ENCODE measurements at regions not wholly inside any gene's neighbourhood (a gene's known extent, or its start where the extent isn't known, plus 50 kb on each side); places are given as distances from the start of the nearest gene placed in this dataset.

DNA sequence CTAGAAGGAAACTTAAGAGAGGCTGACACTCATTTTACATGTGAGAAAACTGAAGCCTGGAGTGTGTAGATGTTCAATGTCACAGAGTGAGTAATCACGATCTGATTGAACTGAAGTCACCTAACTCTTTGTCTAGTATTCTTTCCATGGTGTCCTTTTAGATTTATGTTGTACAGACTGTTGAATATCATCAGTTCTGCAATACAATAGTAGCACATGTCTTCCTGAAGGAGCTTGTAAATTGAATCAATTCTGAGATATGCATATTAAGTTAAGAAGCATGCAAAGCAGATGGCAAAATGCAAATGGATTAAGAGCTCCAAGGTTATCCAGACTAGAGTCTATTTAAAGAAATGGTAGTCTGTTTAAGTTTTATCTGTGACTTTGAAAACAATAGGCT is 484.9 kb upstream of the CRIM1 start:
- DNase-seq, result no peak
- H3K36me3 Mint-ChIP-seq, result no peaks in the 10 kb centered on the region
- TF ChIP-seq, protein P1, sequence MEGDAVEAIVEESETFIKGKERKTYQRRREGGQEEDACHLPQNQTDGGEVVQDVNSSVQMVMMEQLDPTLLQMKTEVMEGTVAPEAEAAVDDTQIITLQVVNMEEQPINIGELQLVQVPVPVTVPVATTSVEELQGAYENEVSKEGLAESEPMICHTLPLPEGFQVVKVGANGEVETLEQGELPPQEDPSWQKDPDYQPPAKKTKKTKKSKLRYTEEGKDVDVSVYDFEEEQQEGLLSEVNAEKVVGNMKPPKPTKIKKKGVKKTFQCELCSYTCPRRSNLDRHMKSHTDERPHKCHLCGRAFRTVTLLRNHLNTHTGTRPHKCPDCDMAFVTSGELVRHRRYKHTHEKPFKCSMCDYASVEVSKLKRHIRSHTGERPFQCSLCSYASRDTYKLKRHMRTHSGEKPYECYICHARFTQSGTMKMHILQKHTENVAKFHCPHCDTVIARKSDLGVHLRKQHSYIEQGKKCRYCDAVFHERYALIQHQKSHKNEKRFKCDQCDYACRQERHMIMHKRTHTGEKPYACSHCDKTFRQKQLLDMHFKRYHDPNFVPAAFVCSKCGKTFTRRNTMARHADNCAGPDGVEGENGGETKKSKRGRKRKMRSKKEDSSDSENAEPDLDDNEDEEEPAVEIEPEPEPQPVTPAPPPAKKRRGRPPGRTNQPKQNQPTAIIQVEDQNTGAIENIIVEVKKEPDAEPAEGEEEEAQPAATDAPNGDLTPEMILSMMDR (IDR thresholded peaks at IDR 0.05), result no peak
- no peaks in the 10 kb centered on the region for H3K27me3 ChIP-seq (ENCODE audit: control insufficient read depth in 2 of 2, insufficient read depth in 2 of 2, low read length in 2 of 2)
- H3K4me2 ChIP-seq (replicated peaks; ENCODE audit: extremely low read depth, low read length, poor library complexity, severe bottlenecking), result no peak overlapping the region
- H3K4me3 ChIP-seq (replicated peaks in 1 of 3; ENCODE audit: low read depth in 2 of 3, low read length in 3 of 3), result no peak overlapping the region
- no CpG with 5 or more reads among the region's 1 CpG for WGBS (ENCODE audit: insufficient coverage)
- no peaks in the 10 kb centered on the region for H3K4me1 ChIP-seq (ENCODE audit: control insufficient read depth in 1 of 2, insufficient read depth in 2 of 2, low read length in 2 of 2)
- no peaks in the 10 kb centered on the region for H3K9me3 Mint-ChIP-seq
- no peaks in the 10 kb centered on the region for H3K4me1 Mint-ChIP-seq
- H3K27ac ChIP-seq (ENCODE audit: low read depth in 1 of 2, low read length in 2 of 2), result no peak overlapping the region
- no peaks in the 10 kb centered on the region for H4K20me1 ChIP-seq (ENCODE audit: insufficient read depth, low read length)
- no peaks in the 10 kb centered on the region for H3K9me3 ChIP-seq (replicated peaks in 1 of 2; ENCODE audit: control insufficient read depth in 1 of 2, insufficient read depth in 1 of 2, low read length in 2 of 2)
- no peak overlapping the region for H3K27ac Mint-ChIP-seq
- H3K9ac ChIP-seq (ENCODE audit: insufficient read depth, low read length, poor library complexity, severe bottlenecking), result no peak overlapping the region
- H3K36me3 ChIP-seq (replicated peaks in 1 of 2; ENCODE audit: control insufficient read depth in 1 of 2, insufficient read depth in 2 of 2, low read length in 2 of 2), result no peaks in the 10 kb centered on the region
- H3K4me3 Mint-ChIP-seq, result no peak overlapping the region
- intact Hi-C loops (cut with micrococcal nuclease), result no loop called here
- no peak overlapping the region for H2AFZ ChIP-seq (ENCODE audit: insufficient read depth, low read depth, low read length, poor library complexity, severe bottlenecking)
- no peaks in the 10 kb centered on the region for H3K79me2 ChIP-seq (ENCODE audit: insufficient read depth, low read length)
- peaks cover 0 to 3% (median 2%) of the 10 kb centered on the region in 3 donors for H3K27me3 Mint-ChIP-seq (ENCODE audit: low read depth in 3 of 3)

DNA sequence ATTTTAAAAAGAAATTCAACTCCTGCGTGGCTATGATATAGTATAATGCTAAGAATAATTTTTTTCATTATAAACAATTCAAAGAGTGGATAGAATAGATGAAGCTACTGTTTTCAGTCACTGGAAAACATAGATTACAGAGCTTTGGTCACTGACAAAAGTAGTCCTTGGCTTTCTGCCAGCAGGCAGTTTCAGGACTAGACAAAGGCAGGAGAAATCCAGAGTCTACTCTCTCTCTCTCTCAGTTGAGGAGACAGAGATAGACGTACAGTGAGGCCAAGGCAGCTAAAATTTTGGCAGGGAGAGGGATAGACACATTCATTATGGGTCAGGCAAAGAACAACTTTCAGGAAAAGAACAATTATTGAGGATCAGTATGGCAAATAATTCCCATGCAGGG is 491.4 kb upstream of the CRIM1 start:
- Histone ChIP-seq H3K27ac (ENCODE audit: low read depth in 1 of 2, low read length in 2 of 2) (no peak overlapping the region), H3K36me3 (replicated peaks in 1 of 2; ENCODE audit: control insufficient read depth in 1 of 2, insufficient read depth in 2 of 2, low read length in 2 of 2) (no peaks in the 10 kb centered on the region), H4K20me1 (ENCODE audit: insufficient read depth, low read length) (no peaks in the 10 kb centered on the region), H2AFZ (ENCODE audit: insufficient read depth, low read depth, low read length, poor library complexity, severe bottlenecking) (no peak overlapping the region), H3K9me3 (replicated peaks in 1 of 2; ENCODE audit: control insufficient read depth in 1 of 2, insufficient read depth in 1 of 2, low read length in 2 of 2) (no peaks in the 10 kb centered on the region), H3K9ac (ENCODE audit: insufficient read depth, low read length, poor library complexity, severe bottlenecking) (no peak overlapping the region), H3K4me2 (replicated peaks; ENCODE audit: extremely low read depth, low read length, poor library complexity, severe bottlenecking) (no peak overlapping the region), H3K4me3 (replicated peaks in 1 of 3; ENCODE audit: low read depth in 2 of 3, low read length in 3 of 3) (no peak overlapping the region), H3K4me1 (ENCODE audit: control insufficient read depth in 1 of 2, insufficient read depth in 2 of 2, low read length in 2 of 2) (no peaks in the 10 kb centered on the region), H3K79me2 (ENCODE audit: insufficient read depth, low read length) (no peaks in the 10 kb centered on the region), H3K27me3 (ENCODE audit: control insufficient read depth in 2 of 2, insufficient read depth in 2 of 2, low read length in 2 of 2) (no peaks in the 10 kb centered on the region)
- DNase-seq, result no peak
- Mint-ChIP-seq H3K9me3 (peaks cover 0 to 9% (median 0%) of the 10 kb centered on the region in 7 donors), H3K27ac (no peak overlapping the region), H3K36me3 (no peaks in the 10 kb centered on the region), H3K4me3 (no peak overlapping the region), H3K4me1 (no peaks in the 10 kb centered on the region), H3K27me3 (ENCODE audit: low read depth in 3 of 3) (no peaks in the 10 kb centered on the region)
- TF ChIP-seq, protein P1 (IDR thresholded peaks at IDR 0.05), result no peak
- WGBS (ENCODE audit: insufficient coverage), result no CpG with 5 or more reads among the region's 2 CpGs
- intact Hi-C loops (cut with micrococcal nuclease), result no loop called here

All from CD14-positive monocyte (primary cell).